WI38 (cell line): ENCODE measurements at regions not wholly inside any gene's neighbourhood (a gene's known extent, or its start where the extent isn't known, plus 50 kb on each side); places are given as distances from the start of the nearest gene placed in this dataset.
A peak's percentile ranks its signal among the peaks of the same experiment; 100 is the strongest.

Experiments used
- H3K4me3 ChIP-seq: 2 replicates; pipeline ENCODE4 v1.5.1; 2011; ENCODE audit warnings: low read depth, mild to moderate bottlenecking, control low read depth, low read length
- CTCF ChIP-seq: IDR thresholded peaks from 2 replicates; pipeline ENCODE4 v1.5.1; 2012; ENCODE audit warnings: low read depth, mild to moderate bottlenecking, control low read depth, low read length

GRCh38 chr19:29263305-29264135, 50.6 kb upstream of the UQCRFS1 start:
- no peak overlapping the region for H3K4me3 ChIP-seq
- TF ChIP-seq CTCF = peak; percentile 38

- no peak overlapping the region for H3K4me3 ChIP-seq
- TF ChIP-seq CTCF = no peak
Observed at GRCh38 chr19:29264897-29265296, 51.9 kb upstream of the UQCRFS1 start.

- no peak for TF ChIP-seq CTCF
- no peak overlapping the region for H3K4me3 ChIP-seq
Observed at GRCh38 chr19:29265436-29265835, 52.5 kb upstream of the UQCRFS1 start.

- no peak overlapping the region for H3K4me3 ChIP-seq
- no peak for TF ChIP-seq CTCF
Observed at GRCh38 chr19:29266001-29266400, 53.0 kb upstream of the UQCRFS1 start.

GRCh38 chr19:29266603-29267002, 53.7 kb upstream of the UQCRFS1 start:
- no peak for TF ChIP-seq CTCF
- H3K4me3 ChIP-seq = no peak overlapping the region

- H3K4me3 ChIP-seq = no peak overlapping the region
- TF ChIP-seq CTCF = no peak
Observed at GRCh38 chr19:29267701-29268100, 54.8 kb upstream of the UQCRFS1 start.

- H3K4me3 ChIP-seq = no peak overlapping the region
- no peak for TF ChIP-seq CTCF
Observed at GRCh38 chr19:29268103-29268502, 55.2 kb upstream of the UQCRFS1 start.
